Thyroid gland (tissue), 4 donors: ENCODE measurements at regions not wholly inside any gene's neighbourhood (a gene's known extent, or its start where the extent isn't known, plus 50 kb on each side); places are given as distances from the start of the nearest gene placed in this dataset.
"Not testable (repeated sequence)": the region's sequence is repeated elsewhere in the genome, so short reads cannot be mapped to it uniquely, and the experiment has no call there.

Source experiments
- POLR2A ChIP-seq, 2 donors: fragments of 450-650 bp; IDR thresholded peaks; one replicate each; pipeline ENCODE4 v1.6.1; 2017; ENCODE audit warnings: antibody characterized with exemption in 2 of 2, mild to moderate bottlenecking in 2 of 2, moderate library complexity in 1 of 2
- TF ChIP-seq, protein P1 (sequence below), 6 experiments: fragments of 200-600 bp in 3 of 6; fragments of 450-650 bp in 3 of 6; sonication (generic) in 3 of 6; IDR thresholded peaks; one replicate each; pipeline ENCODE4 v1.5.1; 2016 to 2019; ENCODE audit warnings: antibody characterized with exemption in 6 of 6, mild to moderate bottlenecking in 2 of 6, inconsistent platforms in 1 of 6, moderate library complexity in 1 of 6

DNA sequence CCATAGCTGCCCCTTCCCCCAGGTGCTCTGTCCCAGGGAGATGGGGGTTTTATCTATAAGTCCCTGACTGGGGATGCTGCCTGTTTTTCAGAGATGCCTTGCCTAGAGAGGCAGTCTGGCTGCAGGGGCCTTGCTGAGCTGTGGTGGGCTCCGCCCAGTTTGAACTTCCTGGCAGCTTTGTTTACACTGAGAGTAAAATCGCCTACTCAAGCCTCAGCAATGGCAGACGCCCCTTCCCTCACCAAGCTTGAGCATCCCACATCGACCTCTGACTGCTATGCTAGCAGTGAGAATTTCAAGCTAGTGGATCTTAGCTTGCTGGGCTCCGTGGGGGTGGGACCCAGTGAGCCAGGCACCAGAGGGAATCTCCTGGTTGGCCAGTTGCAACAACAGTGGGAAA lies 430.4 kb downstream of the CPS1 start:
- TF ChIP-seq, protein P1, sequence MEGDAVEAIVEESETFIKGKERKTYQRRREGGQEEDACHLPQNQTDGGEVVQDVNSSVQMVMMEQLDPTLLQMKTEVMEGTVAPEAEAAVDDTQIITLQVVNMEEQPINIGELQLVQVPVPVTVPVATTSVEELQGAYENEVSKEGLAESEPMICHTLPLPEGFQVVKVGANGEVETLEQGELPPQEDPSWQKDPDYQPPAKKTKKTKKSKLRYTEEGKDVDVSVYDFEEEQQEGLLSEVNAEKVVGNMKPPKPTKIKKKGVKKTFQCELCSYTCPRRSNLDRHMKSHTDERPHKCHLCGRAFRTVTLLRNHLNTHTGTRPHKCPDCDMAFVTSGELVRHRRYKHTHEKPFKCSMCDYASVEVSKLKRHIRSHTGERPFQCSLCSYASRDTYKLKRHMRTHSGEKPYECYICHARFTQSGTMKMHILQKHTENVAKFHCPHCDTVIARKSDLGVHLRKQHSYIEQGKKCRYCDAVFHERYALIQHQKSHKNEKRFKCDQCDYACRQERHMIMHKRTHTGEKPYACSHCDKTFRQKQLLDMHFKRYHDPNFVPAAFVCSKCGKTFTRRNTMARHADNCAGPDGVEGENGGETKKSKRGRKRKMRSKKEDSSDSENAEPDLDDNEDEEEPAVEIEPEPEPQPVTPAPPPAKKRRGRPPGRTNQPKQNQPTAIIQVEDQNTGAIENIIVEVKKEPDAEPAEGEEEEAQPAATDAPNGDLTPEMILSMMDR (IDR thresholded peaks at IDR 0.05): not testable (repeated sequence)
- not testable (repeated sequence) for TF ChIP-seq POLR2A (IDR thresholded peaks at IDR 0.05)
